ENCODE measurements at regions not wholly inside any gene's neighbourhood (a gene's known extent, or its start where the extent isn't known, plus 50 kb on each side); places are given as distances from the start of the nearest gene placed in this dataset.

GRCh38 chr11:79966592-79966991 lies 525.8 kb upstream of the TENM4 start:
- Histone ChIP-seq H3K27ac (ENCODE audit: low read length) (no peak overlapping the region), H3K4me1 (ENCODE audit: control insufficient read depth, low read depth, low read length) (no peaks in the 10 kb centered on the region), H3K9me3 (ENCODE audit: control insufficient read depth, low read depth, low read length) (no peaks in the 10 kb centered on the region), H3K9ac (ENCODE audit: low read length) (no peak overlapping the region), H3K27me3 (ENCODE audit: control insufficient read depth, insufficient read depth, low read length) (no peaks in the 10 kb centered on the region), H3K4me3 (ENCODE audit: low read length) (no peak overlapping the region), H3K36me3 (ENCODE audit: control insufficient read depth, low read depth, low read length) (no peaks in the 10 kb centered on the region)

- H3K36me3 ChIP-seq (ENCODE audit: control insufficient read depth, low read depth, low read length), result no peaks in the 10 kb centered on the region
- no peaks in the 10 kb centered on the region for H3K27me3 ChIP-seq (ENCODE audit: control insufficient read depth, insufficient read depth, low read length)
- no peak overlapping the region for H3K27ac ChIP-seq (ENCODE audit: low read length)
- no peak overlapping the region for H3K4me3 ChIP-seq (ENCODE audit: low read length)
- H3K9ac ChIP-seq (ENCODE audit: low read length), result no peak overlapping the region
- no peaks in the 10 kb centered on the region for H3K4me1 ChIP-seq (ENCODE audit: control insufficient read depth, low read depth, low read length)
- peaks cover 2% of the 10 kb centered on the region for H3K9me3 ChIP-seq (ENCODE audit: control insufficient read depth, low read depth, low read length)
Observed at GRCh38 chr11:79963856-79964645, 523.2 kb upstream of the TENM4 start.

- Histone ChIP-seq H3K4me1 (ENCODE audit: control insufficient read depth, low read depth, low read length) (no peaks in the 10 kb centered on the region), H3K27ac (ENCODE audit: low read length) (no peak overlapping the region)
Observed at GRCh38 chr11:79960461-79960860, 519.6 kb upstream of the TENM4 start.

GRCh38 chr11:79959318-79959717 lies 518.5 kb upstream of the TENM4 start:
- no peak overlapping the region for H3K27ac ChIP-seq (ENCODE audit: low read length)
- H3K36me3 ChIP-seq (ENCODE audit: control insufficient read depth, low read depth, low read length), result no peaks in the 10 kb centered on the region
- no peaks in the 10 kb centered on the region for H3K27me3 ChIP-seq (ENCODE audit: control insufficient read depth, insufficient read depth, low read length)
- peaks cover 3% of the 10 kb centered on the region for H3K9me3 ChIP-seq (ENCODE audit: control insufficient read depth, low read depth, low read length)
- no peak overlapping the region for H3K4me3 ChIP-seq (ENCODE audit: low read length)
- H3K4me1 ChIP-seq (ENCODE audit: control insufficient read depth, low read depth, low read length), result no peaks in the 10 kb centered on the region
- no peak overlapping the region for H3K9ac ChIP-seq (ENCODE audit: low read length)

More at GRCh38 chr11:79960461-79960860, 519.6 kb upstream of the TENM4 start:
- H3K27me3 ChIP-seq (ENCODE audit: control insufficient read depth, insufficient read depth, low read length), result no peaks in the 10 kb centered on the region
- H3K4me3 ChIP-seq (ENCODE audit: low read length), result no peak overlapping the region
- no peak overlapping the region for H3K9ac ChIP-seq (ENCODE audit: low read length)
- peaks cover 3% of the 10 kb centered on the region for H3K9me3 ChIP-seq (ENCODE audit: control insufficient read depth, low read depth, low read length)
- H3K36me3 ChIP-seq (ENCODE audit: control insufficient read depth, low read depth, low read length), result no peaks in the 10 kb centered on the region

GRCh38 chr11:79957702-79958101 lies 516.9 kb upstream of the TENM4 start:
- Histone ChIP-seq H3K9ac (ENCODE audit: low read length) (no peak overlapping the region), H3K27me3 (ENCODE audit: control insufficient read depth, insufficient read depth, low read length) (no peaks in the 10 kb centered on the region), H3K4me1 (ENCODE audit: control insufficient read depth, low read depth, low read length) (no peaks in the 10 kb centered on the region), H3K4me3 (ENCODE audit: low read length) (no peak overlapping the region), H3K36me3 (ENCODE audit: control insufficient read depth, low read depth, low read length) (no peaks in the 10 kb centered on the region), H3K27ac (ENCODE audit: low read length) (no peak overlapping the region), H3K9me3 (ENCODE audit: control insufficient read depth, low read depth, low read length) (peaks cover 3% of the 10 kb centered on the region)

- Histone ChIP-seq H3K4me3 (ENCODE audit: low read length) (no peak overlapping the region), H3K36me3 (ENCODE audit: control insufficient read depth, low read depth, low read length) (no peaks in the 10 kb centered on the region), H3K27ac (ENCODE audit: low read length) (no peak overlapping the region), H3K4me1 (ENCODE audit: control insufficient read depth, low read depth, low read length) (no peaks in the 10 kb centered on the region), H3K9me3 (ENCODE audit: control insufficient read depth, low read depth, low read length) (peaks cover 3% of the 10 kb centered on the region), H3K9ac (ENCODE audit: low read length) (no peak overlapping the region), H3K27me3 (ENCODE audit: control insufficient read depth, insufficient read depth, low read length) (no peaks in the 10 kb centered on the region)
Observed at GRCh38 chr11:79956061-79956460, 515.2 kb upstream of the TENM4 start.

GRCh38 chr11:79953629-79954028 lies 512.8 kb upstream of the TENM4 start:
- no peak overlapping the region for H3K27ac ChIP-seq (ENCODE audit: low read length)
- no peak overlapping the region for H3K9ac ChIP-seq (ENCODE audit: low read length)
- H3K36me3 ChIP-seq (ENCODE audit: control insufficient read depth, low read depth, low read length), result no peaks in the 10 kb centered on the region
- no peaks in the 10 kb centered on the region for H3K27me3 ChIP-seq (ENCODE audit: control insufficient read depth, insufficient read depth, low read length)
- H3K4me1 ChIP-seq (ENCODE audit: control insufficient read depth, low read depth, low read length), result no peaks in the 10 kb centered on the region
- H3K9me3 ChIP-seq (ENCODE audit: control insufficient read depth, low read depth, low read length), result no peaks in the 10 kb centered on the region
- H3K4me3 ChIP-seq (ENCODE audit: low read length), result no peak overlapping the region

GRCh38 chr11:79950741-79951140 lies 509.9 kb upstream of the TENM4 start:
- Histone ChIP-seq H3K27me3 (ENCODE audit: control insufficient read depth, insufficient read depth, low read length) (no peaks in the 10 kb centered on the region), H3K4me1 (ENCODE audit: control insufficient read depth, low read depth, low read length) (no peaks in the 10 kb centered on the region), H3K4me3 (ENCODE audit: low read length) (no peak overlapping the region)

GRCh38 chr11:79950172-79950571 lies 509.3 kb upstream of the TENM4 start:
- H3K9me3 ChIP-seq (ENCODE audit: control insufficient read depth, low read depth, low read length), result no peaks in the 10 kb centered on the region
- no peak overlapping the region for H3K4me3 ChIP-seq (ENCODE audit: low read length)

More at GRCh38 chr11:79950741-79951140, 509.9 kb upstream of the TENM4 start:
- H3K9ac ChIP-seq (ENCODE audit: low read length), result no peak overlapping the region
- H3K27ac ChIP-seq (ENCODE audit: low read length), result no peak overlapping the region
- H3K9me3 ChIP-seq (ENCODE audit: control insufficient read depth, low read depth, low read length), result no peaks in the 10 kb centered on the region
- no peaks in the 10 kb centered on the region for H3K36me3 ChIP-seq (ENCODE audit: control insufficient read depth, low read depth, low read length)

GRCh38 chr11:79949574-79949973 lies 508.7 kb upstream of the TENM4 start:
- Histone ChIP-seq H3K27me3 (ENCODE audit: control insufficient read depth, insufficient read depth, low read length) (no peaks in the 10 kb centered on the region), H3K9me3 (ENCODE audit: control insufficient read depth, low read depth, low read length) (no peaks in the 10 kb centered on the region), H3K4me3 (ENCODE audit: low read length) (no peak overlapping the region), H3K27ac (ENCODE audit: low read length) (no peak overlapping the region), H3K36me3 (ENCODE audit: control insufficient read depth, low read depth, low read length) (no peaks in the 10 kb centered on the region), H3K4me1 (ENCODE audit: control insufficient read depth, low read depth, low read length) (no peaks in the 10 kb centered on the region), H3K9ac (ENCODE audit: low read length) (no peak overlapping the region)

More at GRCh38 chr11:79950172-79950571, 509.3 kb upstream of the TENM4 start:
- Histone ChIP-seq H3K36me3 (ENCODE audit: control insufficient read depth, low read depth, low read length) (no peaks in the 10 kb centered on the region), H3K4me1 (ENCODE audit: control insufficient read depth, low read depth, low read length) (no peaks in the 10 kb centered on the region), H3K27me3 (ENCODE audit: control insufficient read depth, insufficient read depth, low read length) (no peaks in the 10 kb centered on the region), H3K27ac (ENCODE audit: low read length) (no peak overlapping the region), H3K9ac (ENCODE audit: low read length) (no peak overlapping the region)

- Histone ChIP-seq H3K9ac (ENCODE audit: low read length) (no peak overlapping the region), H3K4me1 (ENCODE audit: control insufficient read depth, low read depth, low read length) (peaks cover 5% of the 10 kb centered on the region), H3K27ac (ENCODE audit: low read length) (no peak overlapping the region), H3K9me3 (ENCODE audit: control insufficient read depth, low read depth, low read length) (no peaks in the 10 kb centered on the region), H3K4me3 (ENCODE audit: low read length) (no peak overlapping the region), H3K36me3 (ENCODE audit: control insufficient read depth, low read depth, low read length) (no peaks in the 10 kb centered on the region), H3K27me3 (ENCODE audit: control insufficient read depth, insufficient read depth, low read length) (no peaks in the 10 kb centered on the region)
Observed at GRCh38 chr11:79942646-79943045, 501.8 kb upstream of the TENM4 start.

- Histone ChIP-seq H3K4me3 (ENCODE audit: low read length) (no peak overlapping the region), H3K9ac (ENCODE audit: low read length) (no peak overlapping the region), H3K9me3 (ENCODE audit: control insufficient read depth, low read depth, low read length) (no peaks in the 10 kb centered on the region), H3K36me3 (ENCODE audit: control insufficient read depth, low read depth, low read length) (no peaks in the 10 kb centered on the region), H3K27ac (ENCODE audit: low read length) (no peak overlapping the region), H3K4me1 (ENCODE audit: control insufficient read depth, low read depth, low read length) (peaks cover 5% of the 10 kb centered on the region), H3K27me3 (ENCODE audit: control insufficient read depth, insufficient read depth, low read length) (no peaks in the 10 kb centered on the region)
Observed at GRCh38 chr11:79942090-79942489, 501.3 kb upstream of the TENM4 start.
